Activated CD4-positive, alpha-beta T cell treated with anti-CD3 and anti-CD28 coated beads, Interleukin-2, amount 10 ng/mL, durations not matched to agents 24 days and 14 days (primary cell): ENCODE measurements at regions not wholly inside any gene's neighbourhood (a gene's known extent, or its start where the extent isn't known, plus 50 kb on each side); places are given as distances from the start of the nearest gene placed in this dataset.

ENCODE experiments used
- DNase-seq: peaks from one replicate; pipeline ENCODE4 v3.0.0; 2022
- H3K27ac Mint-ChIP-seq: one replicate; pipeline ENCODE4 v1.8.0; 2022; ENCODE audit warnings: mild to moderate bottlenecking, mixed read lengths
- H3K27me3 Mint-ChIP-seq: one replicate; pipeline ENCODE4 v1.8.0; 2022; ENCODE audit warnings: mixed read lengths
- H3K36me3 Mint-ChIP-seq: one replicate; pipeline ENCODE4 v1.8.0; 2022; ENCODE audit warnings: low read depth, mild to moderate bottlenecking, mixed read lengths
- H3K4me1 Mint-ChIP-seq: one replicate; pipeline ENCODE4 v1.8.0; 2021; ENCODE audit warnings: mixed read lengths
- H3K4me3 Mint-ChIP-seq: one replicate; pipeline ENCODE4 v1.8.0; 2022; ENCODE audit warnings: mild to moderate bottlenecking, moderate library complexity, mixed read lengths
- H3K9me3 Mint-ChIP-seq: one replicate; pipeline ENCODE4 v1.8.0; 2021; ENCODE audit warnings: mixed read lengths
- intact Hi-C: fragments of 100-400 bp; cut with micrococcal nuclease; formaldehyde crosslinking; loops from one replicate; pipeline ENCODE4 v1.15.1; 2023

- no peak for DNase-seq
- Mint-ChIP-seq H3K4me1 (no peaks in the 10 kb centered on the region), H3K36me3 (no peaks in the 10 kb centered on the region), H3K27ac (no peak overlapping the region), H3K9me3 (no peaks in the 10 kb centered on the region), H3K4me3 (no peak overlapping the region), H3K27me3 (no peaks in the 10 kb centered on the region)
- intact Hi-C loops, result no loop called here
These were observed 836.0 kb downstream of the JRKL start for GRCh38 chr11:97225794-97226193.

- intact Hi-C loops, result no loop called here
These were observed 840.1 kb downstream of the JRKL start for GRCh38 chr11:97229936-97230335.

GRCh38 chr11:97231231-97231630 lies 841.4 kb downstream of the JRKL start:
- no peak for DNase-seq
- intact Hi-C loops, result no loop called here
- Mint-ChIP-seq H3K9me3 (no peaks in the 10 kb centered on the region), H3K36me3 (no peaks in the 10 kb centered on the region), H3K27me3 (no peaks in the 10 kb centered on the region), H3K27ac (no peak overlapping the region), H3K4me3 (no peak overlapping the region), H3K4me1 (no peaks in the 10 kb centered on the region)

More at GRCh38 chr11:97229936-97230335, 840.1 kb downstream of the JRKL start:
- H3K27ac Mint-ChIP-seq, result no peak overlapping the region
- H3K9me3 Mint-ChIP-seq, result no peaks in the 10 kb centered on the region
- no peaks in the 10 kb centered on the region for H3K4me1 Mint-ChIP-seq
- H3K4me3 Mint-ChIP-seq, result no peak overlapping the region
- H3K27me3 Mint-ChIP-seq, result no peaks in the 10 kb centered on the region
- no peaks in the 10 kb centered on the region for H3K36me3 Mint-ChIP-seq
- no peak for DNase-seq

- H3K4me3 Mint-ChIP-seq, result no peak overlapping the region
- DNase-seq, result no peak
- no peak overlapping the region for H3K27ac Mint-ChIP-seq
- intact Hi-C loops, result no loop called here
- H3K36me3 Mint-ChIP-seq, result no peaks in the 10 kb centered on the region
- no peaks in the 10 kb centered on the region for H3K9me3 Mint-ChIP-seq
- H3K4me1 Mint-ChIP-seq, result no peaks in the 10 kb centered on the region
- H3K27me3 Mint-ChIP-seq, result no peaks in the 10 kb centered on the region
These were observed 844.2 kb downstream of the JRKL start for GRCh38 chr11:97234016-97234415.

GRCh38 chr11:97237151-97237550 lies 847.3 kb downstream of the JRKL start:
- intact Hi-C loops, result no loop called here
- DNase-seq, result no peak
- Mint-ChIP-seq H3K4me1 (no peaks in the 10 kb centered on the region), H3K9me3 (no peaks in the 10 kb centered on the region), H3K4me3 (no peak overlapping the region), H3K27ac (no peak overlapping the region), H3K27me3 (no peaks in the 10 kb centered on the region), H3K36me3 (no peaks in the 10 kb centered on the region)

- Mint-ChIP-seq H3K4me3 (no peak overlapping the region), H3K27me3 (no peaks in the 10 kb centered on the region), H3K36me3 (no peaks in the 10 kb centered on the region), H3K9me3 (peaks cover 14% of the 10 kb centered on the region), H3K4me1 (no peaks in the 10 kb centered on the region), H3K27ac (no peak overlapping the region)
- no peak for DNase-seq
- intact Hi-C loops, result no loop called here
These were observed 857.8 kb downstream of the JRKL start for GRCh38 chr11:97247601-97248000.

GRCh38 chr11:97254790-97255189 lies 865.0 kb downstream of the JRKL start:
- no peak overlapping the region for H3K27ac Mint-ChIP-seq
- H3K27me3 Mint-ChIP-seq, result no peaks in the 10 kb centered on the region
- no peaks in the 10 kb centered on the region for H3K4me1 Mint-ChIP-seq
- intact Hi-C loops, result no loop called here
- H3K36me3 Mint-ChIP-seq, result no peaks in the 10 kb centered on the region
- H3K9me3 Mint-ChIP-seq, result peaks cover 4% of the 10 kb centered on the region
- no peak for DNase-seq
- no peak overlapping the region for H3K4me3 Mint-ChIP-seq

- Mint-ChIP-seq H3K9me3 (peaks cover 4% of the 10 kb centered on the region), H3K4me1 (no peaks in the 10 kb centered on the region), H3K4me3 (no peak overlapping the region), H3K27me3 (no peaks in the 10 kb centered on the region), H3K27ac (no peak overlapping the region), H3K36me3 (no peaks in the 10 kb centered on the region)
- DNase-seq, result no peak
- intact Hi-C loops, result no loop called here
These were observed 869.6 kb downstream of the JRKL start for GRCh38 chr11:97259434-97259833.

GRCh38 chr11:97259884-97260283 lies 870.1 kb downstream of the JRKL start:
- no peak overlapping the region for H3K27ac Mint-ChIP-seq
- intact Hi-C loops, result no loop called here
- peaks cover 4% of the 10 kb centered on the region for H3K9me3 Mint-ChIP-seq
- H3K4me1 Mint-ChIP-seq, result no peaks in the 10 kb centered on the region
- H3K4me3 Mint-ChIP-seq, result no peak overlapping the region
- DNase-seq, result no peak
- no peaks in the 10 kb centered on the region for H3K27me3 Mint-ChIP-seq
- no peaks in the 10 kb centered on the region for H3K36me3 Mint-ChIP-seq

GRCh38 chr11:97263183-97263858 lies 873.5 kb downstream of the JRKL start:
- Mint-ChIP-seq H3K27me3 (no peaks in the 10 kb centered on the region), H3K4me3 (no peak overlapping the region), H3K36me3 (no peaks in the 10 kb centered on the region), H3K4me1 (no peaks in the 10 kb centered on the region), H3K27ac (no peak overlapping the region), H3K9me3 (peaks cover 1% of the 10 kb centered on the region)
- intact Hi-C loops, result no loop called here
- DNase-seq, result no peak

- Mint-ChIP-seq H3K4me3 (no peak overlapping the region), H3K27ac (no peak overlapping the region), H3K27me3 (no peaks in the 10 kb centered on the region), H3K4me1 (no peaks in the 10 kb centered on the region), H3K9me3 (no peaks in the 10 kb centered on the region), H3K36me3 (no peaks in the 10 kb centered on the region)
- intact Hi-C loops, result no loop called here
- no peak for DNase-seq
These were observed 879.7 kb downstream of the JRKL start for GRCh38 chr11:97269527-97269926.

- H3K4me3 Mint-ChIP-seq, result no peak overlapping the region
- intact Hi-C loops, result no loop called here
- no peak overlapping the region for H3K27ac Mint-ChIP-seq
- no peaks in the 10 kb centered on the region for H3K36me3 Mint-ChIP-seq
- no peaks in the 10 kb centered on the region for H3K4me1 Mint-ChIP-seq
- H3K27me3 Mint-ChIP-seq, result no peaks in the 10 kb centered on the region
- no peak for DNase-seq
- H3K9me3 Mint-ChIP-seq, result peaks cover 6% of the 10 kb centered on the region
These were observed 889.5 kb downstream of the JRKL start for GRCh38 chr11:97279341-97279740.

GRCh38 chr11:97280347-97280746 lies 890.5 kb downstream of the JRKL start:
- Mint-ChIP-seq H3K4me3 (no peak overlapping the region), H3K27me3 (no peaks in the 10 kb centered on the region), H3K27ac (no peak overlapping the region), H3K36me3 (no peaks in the 10 kb centered on the region), H3K9me3 (peaks cover 4% of the 10 kb centered on the region), H3K4me1 (no peaks in the 10 kb centered on the region)
- intact Hi-C loops, result no loop called here
- DNase-seq, result no peak

GRCh38 chr11:97289823-97290222 lies 900.0 kb downstream of the JRKL start:
- H3K4me3 Mint-ChIP-seq, result no peak overlapping the region
- no peaks in the 10 kb centered on the region for H3K36me3 Mint-ChIP-seq
- H3K27ac Mint-ChIP-seq, result no peak overlapping the region
- intact Hi-C loops, result no loop called here
- no peaks in the 10 kb centered on the region for H3K4me1 Mint-ChIP-seq
- no peak for DNase-seq
- H3K9me3 Mint-ChIP-seq, result no peaks in the 10 kb centered on the region
- H3K27me3 Mint-ChIP-seq, result no peaks in the 10 kb centered on the region

- no peak for DNase-seq
- Mint-ChIP-seq H3K27me3 (no peaks in the 10 kb centered on the region), H3K9me3 (peaks cover 1% of the 10 kb centered on the region), H3K4me3 (no peak overlapping the region), H3K27ac (no peak overlapping the region), H3K36me3 (no peaks in the 10 kb centered on the region), H3K4me1 (no peaks in the 10 kb centered on the region)
- intact Hi-C loops, result no loop called here
These were observed 900.7 kb downstream of the JRKL start for GRCh38 chr11:97290464-97291041.
